B cell (primary cell): ENCODE measurements at regions not wholly inside any gene's neighbourhood (a gene's known extent, or its start where the extent isn't known, plus 50 kb on each side); places are given as distances from the start of the nearest gene placed in this dataset.

Source experiments
- ATAC-seq: fragments of 200-7000 bp; cut with Tn5 transposase; one replicate; pipeline ENCODE4 v1.10.0; 2021; ENCODE audit warnings: low read depth, mild to moderate bottlenecking, moderate number of reproducible peaks, moderate library complexity
- CTCF ChIA-PET: fragments of 350-600 bp; sonication (Branson Sonifier 250); formaldehyde crosslinking; loops from one replicate; lab custom pipeline; 2021; ENCODE audit warnings: antibody characterized with exemption, inconsistent platforms; lab: Charles Lee
- POLR2A ChIA-PET: fragments of 350-600 bp; sonication (Branson Sonifier 250); formaldehyde crosslinking; loops from one replicate; lab custom pipeline; 2021; ENCODE audit warnings: antibody characterized with exemption; lab: Charles Lee
- DNase-seq: peaks from one replicate; pipeline ENCODE4 v3.0.0; 2013
- H2AFZ ChIP-seq: 2 replicates; pipeline ENCODE4 v1.6.1; 2012; ENCODE audit warnings: mild to moderate bottlenecking, low read depth, low read length; ENCODE audit not compliant: insufficient read depth, poor library complexity, severe bottlenecking
- H3K27ac ChIP-seq, 2 donors: 1 replicate in 1 of 2; 2 replicates in 1 of 2; pipeline ENCODE4 v1.5.1; 2012 to 2013; ENCODE audit warnings: low read length in 2 of 2, mild to moderate bottlenecking in 2 of 2, moderate library complexity in 1 of 2
- H3K27me3 ChIP-seq, 4 experiments: fragments of 200-600 bp in 1 of 4; sonication (generic) in 1 of 4; replicated peaks in 1 of 4; 1 replicate in 2 of 4; 2 replicates in 2 of 4; pipeline versions ENCODE4 v1.6.1 to v1.7.0; 2013 to 2016; ENCODE audit warnings: low read length in 3 of 4, mild to moderate bottlenecking in 2 of 4, mixed read lengths in 1 of 4, moderate library complexity in 1 of 4; ENCODE audit not compliant: insufficient read depth in 4 of 4, control insufficient read depth in 3 of 4; ENCODE audit errors: control extremely low read depth in 1 of 4
- H3K36me3 ChIP-seq, 2 experiments: replicated peaks in 1 of 2; 1 replicate in 1 of 2; 2 replicates in 1 of 2; pipeline versions ENCODE4 v1.6.1 to v1.7.1; 2013; ENCODE audit warnings: low read length in 1 of 2; ENCODE audit not compliant: insufficient read depth in 2 of 2, control insufficient read depth in 1 of 2; ENCODE audit errors: control extremely low read depth in 1 of 2, extremely low read depth in 1 of 2
- H3K4me1 ChIP-seq, 2 donors: fragments of 200-600 bp in 1 of 2; sonication (generic) in 1 of 2; 1 replicate in 1 of 2; 2 replicates in 1 of 2; pipeline versions ENCODE4 v1.5.1 to v1.6.1; 2013 to 2017; ENCODE audit warnings: low read length in 2 of 2; ENCODE audit not compliant: control insufficient read depth in 2 of 2, insufficient read depth in 2 of 2
- H3K4me2 ChIP-seq: replicated peaks from 2 replicates; pipeline ENCODE3; 2012; ENCODE audit warnings: mild to moderate bottlenecking, low read depth, low read length; ENCODE audit not compliant: poor library complexity, severe bottlenecking
- H3K4me3 ChIP-seq, 5 experiments: fragments of 200-600 bp in 1 of 5; sonication (generic) in 1 of 5; 1 replicate in 3 of 5; 2 replicates in 2 of 5; pipeline versions ENCODE4 v1.5.1 to v1.7.0; 2011 to 2016; ENCODE audit warnings: low read length in 4 of 5, mild to moderate bottlenecking in 4 of 5, low read depth in 2 of 5, control low read depth in 1 of 5, moderate library complexity in 1 of 5; ENCODE audit not compliant: insufficient read depth in 1 of 5; ENCODE audit errors: control extremely low read depth in 1 of 5, extremely low read depth in 1 of 5
- H3K79me2 ChIP-seq: fragments of 200-600 bp; sonication (generic); one replicate; pipeline ENCODE4 v1.6.0; 2016; ENCODE audit warnings: low read length; ENCODE audit not compliant: control insufficient read depth, insufficient read depth
- H3K9ac ChIP-seq: fragments of 200-600 bp; sonication (generic); 2 replicates; pipeline ENCODE4 v1.6.1; 2017; ENCODE audit warnings: mild to moderate bottlenecking, low read length, moderate library complexity
- H3K9me3 ChIP-seq, 3 donors: one replicate each; pipeline versions ENCODE4 v1.6.1 to v1.7.1; 2013; ENCODE audit warnings: low read length in 2 of 3; ENCODE audit not compliant: control insufficient read depth in 2 of 3, insufficient read depth in 1 of 3; ENCODE audit errors: control extremely low read depth in 1 of 3
- H4K20me1 ChIP-seq: 2 replicates; pipeline ENCODE4 v1.6.0; 2012; ENCODE audit warnings: mild to moderate bottlenecking, low read length; ENCODE audit not compliant: insufficient read depth, control insufficient read depth, poor library complexity, severe bottlenecking
- H3K27ac Mint-ChIP-seq: one replicate; pipeline ENCODE4 v1.8.0; 2021; ENCODE audit warnings: mixed read lengths
- H3K27me3 Mint-ChIP-seq: one replicate; pipeline ENCODE4 v1.8.0; 2021; ENCODE audit warnings: mixed read lengths
- H3K4me1 Mint-ChIP-seq: one replicate; pipeline ENCODE4 v1.8.0; 2021; ENCODE audit warnings: mixed read lengths
- H3K4me3 Mint-ChIP-seq: one replicate; pipeline ENCODE4 v1.8.0; 2021; ENCODE audit warnings: mixed read lengths
- H3K9me3 Mint-ChIP-seq: one replicate; pipeline ENCODE4 v1.8.0; 2022; ENCODE audit warnings: mixed read lengths; ENCODE audit not compliant: insufficient read depth
- CTCF ChIP-seq: fragments of 200-600 bp; IDR thresholded peaks from one replicate; pipeline ENCODE4 v1.8.0; 2022; ENCODE audit warnings: antibody characterized with exemption, mild to moderate bottlenecking
- EZH2 ChIP-seq: IDR thresholded peaks from 2 replicates; pipeline ENCODE4 v1.6.1; 2012; ENCODE audit warnings: borderline replicate concordance, low read depth, mild to moderate bottlenecking, moderate library complexity, low read length; ENCODE audit not compliant: insufficient read depth, poor library complexity, severe bottlenecking
- WGBS: methylation state at CpG from one replicate; pipeline ENCODE4 v1.1.5; 2013; ENCODE audit warnings: missing lambda C conversion rate; ENCODE audit not compliant: insufficient coverage; 5-methylcytosine and 5-hydroxymethylcytosine counted together
- intact Hi-C: fragments of 100-400 bp; cut with micrococcal nuclease; formaldehyde crosslinking; loops from one replicate; pipeline ENCODE4 v1.10.0; 2022

GRCh38 chr12:115519359-115519758 lies 758.1 kb downstream of the MED13L start:
- CTCF ChIA-PET = no interaction called here

GRCh38 chr12:115517913-115518312 lies 759.6 kb downstream of the MED13L start:
- Histone ChIP-seq H3K9me3 (peaks cover 0 to 6% (median 0%) of the 10 kb centered on the region in 3 donors), H3K27ac (no peak overlapping the region), H3K4me3 (no peak overlapping the region), H3K79me2 (no peaks in the 10 kb centered on the region), H3K9ac (no peak overlapping the region), H4K20me1 (no peaks in the 10 kb centered on the region), H2AFZ (no peak overlapping the region), H3K27me3 (peaks cover 0 to 4% (median 0%) of the 10 kb centered on the region in 4 experiments), H3K36me3 (no peaks in the 10 kb centered on the region), H3K4me1 (no peaks in the 10 kb centered on the region), H3K4me2 (no peak overlapping the region)
- H3K4me3 Mint-ChIP-seq = no peak overlapping the region
- POLR2A ChIA-PET = no interaction called here
- CTCF ChIA-PET = no interaction called here
- WGBS = no CpG with 5 or more reads among the region's 4 CpGs
- TF ChIP-seq EZH2 (no peak), CTCF (no peak)
- no peaks in the 10 kb centered on the region for H3K27me3 Mint-ChIP-seq
- peaks cover 9% of the 10 kb centered on the region for H3K9me3 Mint-ChIP-seq
- no peak overlapping the region for H3K27ac Mint-ChIP-seq
- no peaks in the 10 kb centered on the region for H3K4me1 Mint-ChIP-seq
- intact Hi-C loops = no loop called here
- ATAC-seq = no peak
- DNase-seq = no peak

More at GRCh38 chr12:115519359-115519758, 758.1 kb downstream of the MED13L start:
- H3K4me1 Mint-ChIP-seq = no peaks in the 10 kb centered on the region
- no peak for DNase-seq
- no peak overlapping the region for H3K27ac Mint-ChIP-seq
- POLR2A ChIA-PET = no interaction called here
- H3K9ac ChIP-seq = no peak overlapping the region
- H3K36me3 ChIP-seq = no peaks in the 10 kb centered on the region
- no CpG with 5 or more reads among the region's 1 CpG for WGBS
- no peak for ATAC-seq
- no peaks in the 10 kb centered on the region for H4K20me1 ChIP-seq
- no peaks in the 10 kb centered on the region for H3K79me2 ChIP-seq
- H3K27ac ChIP-seq = no peak overlapping the region
- TF ChIP-seq EZH2 (no peak), CTCF (no peak)
- H3K4me3 ChIP-seq = no peak overlapping the region
- no peaks in the 10 kb centered on the region for H3K27me3 Mint-ChIP-seq
- peaks cover 0 to 4% (median 0%) of the 10 kb centered on the region in 4 experiments for H3K27me3 ChIP-seq
- no peak overlapping the region for H3K4me3 Mint-ChIP-seq
- intact Hi-C loops = no loop called here
- H3K4me2 ChIP-seq = no peak overlapping the region
- H3K9me3 ChIP-seq = peaks cover 0 to 3% (median 0%) of the 10 kb centered on the region in 3 donors
- H3K9me3 Mint-ChIP-seq = peaks cover 3% of the 10 kb centered on the region
- H3K4me1 ChIP-seq = no peaks in the 10 kb centered on the region
- no peak overlapping the region for H2AFZ ChIP-seq
